WTC11 (cell line): ENCODE measurements at regions not wholly inside any gene's neighbourhood (a gene's known extent, or its start where the extent isn't known, plus 50 kb on each side); places are given as distances from the start of the nearest gene placed in this dataset.

Experiments used
- ATF6 ChIP-seq: sonication (generic); formaldehyde crosslinking; IDR thresholded peaks from 2 replicates; pipeline ENCODE4 v1.8.1; 2023; ENCODE audit warnings: mild to moderate bottlenecking, missing genetic modification reagents
- CTCF ChIP-seq: fragments of 200-600 bp; IDR thresholded peaks from 2 replicates; pipeline ENCODE4 v1.8.0; 2022; ENCODE audit warnings: antibody characterized with exemption
- ESRRA ChIP-seq: sonication (generic); formaldehyde crosslinking; IDR thresholded peaks from 2 replicates; pipeline ENCODE4 v1.8.1; 2022; ENCODE audit warnings: mild to moderate bottlenecking, missing genetic modification reagents, borderline replicate concordance
- FOXJ3 ChIP-seq: sonication (generic); formaldehyde crosslinking; IDR thresholded peaks from 2 replicates; pipeline ENCODE4 v1.9.0; 2021; ENCODE audit warnings: missing genetic modification reagents, mild to moderate bottlenecking, borderline replicate concordance
- USF2 ChIP-seq: sonication (generic); formaldehyde crosslinking; IDR thresholded peaks from 2 replicates; pipeline ENCODE4 v1.8.1; 2023; ENCODE audit warnings: mild to moderate bottlenecking, missing genetic modification reagents, moderate library complexity
- TF ChIP-seq, protein P1 (sequence below): sonication (generic); formaldehyde crosslinking; IDR thresholded peaks from 2 replicates; pipeline ENCODE4 v1.8.1; 2023; ENCODE audit warnings: mild to moderate bottlenecking, missing genetic modification reagents, borderline replicate concordance

DNA sequence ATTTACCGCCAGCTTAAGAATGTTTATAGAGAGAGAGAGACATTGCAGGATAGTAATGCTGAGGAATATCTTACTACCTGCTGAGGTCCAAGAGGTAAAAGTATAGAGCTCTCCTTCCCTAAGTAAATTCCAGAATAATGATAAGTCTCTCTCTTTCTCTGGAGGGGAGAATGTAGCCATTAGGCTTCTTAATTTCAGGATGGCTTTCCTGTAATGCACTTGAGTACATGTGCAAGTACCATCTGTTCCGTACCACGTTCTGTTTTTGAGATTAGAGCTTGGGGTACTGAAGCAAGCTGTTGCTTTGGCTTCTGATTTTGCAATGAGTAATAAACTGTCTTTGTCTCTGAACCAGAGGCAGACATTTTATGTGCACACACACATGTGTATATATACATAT is 1314.0 kb downstream of the JRKL start:
- no peak for TF ChIP-seq CTCF
- TF ChIP-seq, protein P1, sequence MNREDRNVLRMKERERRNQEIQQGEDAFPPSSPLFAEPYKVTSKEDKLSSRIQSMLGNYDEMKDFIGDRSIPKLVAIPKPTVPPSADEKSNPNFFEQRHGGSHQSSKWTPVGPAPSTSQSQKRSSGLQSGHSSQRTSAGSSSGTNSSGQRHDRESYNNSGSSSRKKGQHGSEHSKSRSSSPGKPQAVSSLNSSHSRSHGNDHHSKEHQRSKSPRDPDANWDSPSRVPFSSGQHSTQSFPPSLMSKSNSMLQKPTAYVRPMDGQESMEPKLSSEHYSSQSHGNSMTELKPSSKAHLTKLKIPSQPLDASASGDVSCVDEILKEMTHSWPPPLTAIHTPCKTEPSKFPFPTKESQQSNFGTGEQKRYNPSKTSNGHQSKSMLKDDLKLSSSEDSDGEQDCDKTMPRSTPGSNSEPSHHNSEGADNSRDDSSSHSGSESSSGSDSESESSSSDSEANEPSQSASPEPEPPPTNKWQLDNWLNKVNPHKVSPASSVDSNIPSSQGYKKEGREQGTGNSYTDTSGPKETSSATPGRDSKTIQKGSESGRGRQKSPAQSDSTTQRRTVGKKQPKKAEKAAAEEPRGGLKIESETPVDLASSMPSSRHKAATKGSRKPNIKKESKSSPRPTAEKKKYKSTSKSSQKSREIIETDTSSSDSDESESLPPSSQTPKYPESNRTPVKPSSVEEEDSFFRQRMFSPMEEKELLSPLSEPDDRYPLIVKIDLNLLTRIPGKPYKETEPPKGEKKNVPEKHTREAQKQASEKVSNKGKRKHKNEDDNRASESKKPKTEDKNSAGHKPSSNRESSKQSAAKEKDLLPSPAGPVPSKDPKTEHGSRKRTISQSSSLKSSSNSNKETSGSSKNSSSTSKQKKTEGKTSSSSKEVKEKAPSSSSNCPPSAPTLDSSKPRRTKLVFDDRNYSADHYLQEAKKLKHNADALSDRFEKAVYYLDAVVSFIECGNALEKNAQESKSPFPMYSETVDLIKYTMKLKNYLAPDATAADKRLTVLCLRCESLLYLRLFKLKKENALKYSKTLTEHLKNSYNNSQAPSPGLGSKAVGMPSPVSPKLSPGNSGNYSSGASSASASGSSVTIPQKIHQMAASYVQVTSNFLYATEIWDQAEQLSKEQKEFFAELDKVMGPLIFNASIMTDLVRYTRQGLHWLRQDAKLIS (CRISPR knock-in tag) = no peak
- no peak for TF ChIP-seq ATF6 (CRISPR knock-in tag)
- TF ChIP-seq ESRRA (CRISPR knock-in tag) = no peak
- no peak for TF ChIP-seq FOXJ3
- no peak for TF ChIP-seq USF2
